NCI-H446 (cell line): ENCODE measurements at regions not wholly inside any gene's neighbourhood (a gene's known extent, or its start where the extent isn't known, plus 50 kb on each side); places are given as distances from the start of the nearest gene placed in this dataset.

ENCODE experiments used
- DNase-seq, 2 experiments: peaks; one replicate each; lab custom pipeline; 2025; lab: John Stamatoyannopoulos, UW

DNA sequence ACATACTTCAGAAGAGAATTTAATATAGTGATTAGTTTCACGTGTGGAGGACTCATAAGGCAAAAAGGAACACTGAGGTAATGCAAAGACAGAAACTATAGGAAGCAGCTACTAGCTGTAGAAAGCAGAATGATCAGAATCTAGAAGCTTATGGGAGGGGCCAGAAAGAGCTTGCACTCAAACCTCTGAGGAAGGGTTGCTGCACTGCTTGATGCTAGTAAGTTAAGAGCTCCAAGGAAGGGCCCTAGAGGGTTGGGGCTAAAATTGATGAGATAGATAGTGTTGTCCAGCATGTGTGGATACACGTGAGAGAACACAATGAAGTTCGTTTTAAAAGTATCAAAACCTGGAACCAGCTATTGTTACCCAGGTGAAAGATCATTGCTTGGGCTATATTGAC is 311.1 kb downstream of the SLC6A15 start:
- DNase-seq: no peak

DNA sequence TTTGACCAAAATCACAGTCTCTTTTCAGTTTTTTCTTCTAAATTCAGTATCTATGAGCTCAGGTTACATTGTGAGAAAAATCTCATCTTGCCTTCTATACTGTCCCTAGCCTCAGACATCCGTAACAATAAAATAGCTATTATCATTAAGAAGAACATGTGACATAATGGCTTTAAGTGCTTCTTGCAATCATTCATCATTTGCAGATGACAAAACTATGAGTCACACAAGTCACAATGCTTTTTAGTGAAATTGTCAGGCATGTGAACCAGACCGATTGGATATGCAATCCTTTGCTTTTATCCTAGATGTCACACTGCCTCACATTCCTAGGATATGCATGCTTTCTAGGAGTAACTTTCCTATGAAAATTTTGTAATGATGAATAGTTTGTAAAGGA is 313.1 kb downstream of the SLC6A15 start:
- DNase-seq: no peak

DNA sequence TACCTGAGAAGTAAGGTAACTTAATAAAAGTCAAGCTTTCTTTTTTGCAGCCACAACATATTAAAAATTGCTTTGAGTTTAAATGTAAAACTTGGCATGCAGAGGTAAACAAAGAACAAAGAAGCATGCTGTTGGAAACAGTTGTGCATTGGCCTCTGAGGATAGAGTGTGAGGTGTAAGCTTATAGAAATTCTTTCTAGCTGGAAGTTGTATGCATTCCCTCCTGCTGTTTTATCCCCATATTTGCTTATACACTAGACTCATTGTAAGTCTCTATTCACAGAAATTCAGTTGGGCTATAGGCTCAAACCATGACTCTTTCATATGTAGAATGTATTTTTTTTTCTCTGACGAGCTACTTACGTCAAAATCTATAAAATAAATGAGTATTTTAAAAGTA is 316.3 kb downstream of the SLC6A15 start:
- DNase-seq: no peak

DNA sequence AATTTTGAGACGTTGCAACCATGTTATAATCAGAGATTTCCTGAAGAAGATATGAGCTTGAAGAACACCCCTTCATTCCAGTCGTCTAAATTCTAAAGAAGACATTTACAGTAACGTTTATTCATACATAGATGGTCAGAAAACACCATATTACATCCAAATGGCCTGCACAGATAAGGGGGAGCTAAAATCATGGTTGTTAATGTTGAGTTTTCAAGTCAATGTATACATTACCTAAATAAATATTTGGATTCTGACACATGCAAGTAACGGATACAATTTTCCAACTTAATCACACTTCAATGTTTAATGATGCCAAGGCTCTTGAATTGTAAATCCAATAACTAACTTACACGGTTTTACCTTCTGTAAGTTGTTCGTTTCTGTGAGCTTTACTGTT is 318.4 kb downstream of the SLC6A15 start:
- DNase-seq: no peak

DNA sequence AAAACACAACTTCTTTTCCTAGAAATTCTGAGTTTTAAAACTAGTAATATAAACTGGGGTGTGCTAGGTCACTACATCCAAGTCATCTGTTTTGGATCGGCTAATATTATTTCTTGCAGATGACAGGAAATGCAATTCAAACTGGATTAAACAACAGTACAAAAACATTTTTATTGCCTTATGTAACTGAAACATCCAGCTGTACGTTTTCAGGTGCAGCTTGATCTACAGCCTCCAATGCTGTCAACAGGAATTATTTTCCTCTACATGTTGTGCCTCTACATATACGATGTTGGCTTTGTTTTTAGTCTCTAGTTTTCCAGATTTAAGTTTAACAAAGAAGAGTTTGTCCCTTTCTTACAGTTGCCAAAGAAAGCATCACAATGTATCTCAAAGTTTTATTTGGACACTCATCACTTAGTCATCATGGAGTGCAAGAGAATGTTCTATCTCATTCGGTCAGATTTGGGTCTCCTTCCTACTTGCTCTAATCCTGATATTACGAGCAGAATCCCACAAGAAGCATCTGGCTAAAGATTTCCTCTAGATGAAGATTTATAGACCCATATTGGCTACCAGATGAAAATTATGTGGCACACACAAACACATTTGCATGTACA is 326.7 kb downstream of the SLC6A15 start:
- DNase-seq: no peak

DNA sequence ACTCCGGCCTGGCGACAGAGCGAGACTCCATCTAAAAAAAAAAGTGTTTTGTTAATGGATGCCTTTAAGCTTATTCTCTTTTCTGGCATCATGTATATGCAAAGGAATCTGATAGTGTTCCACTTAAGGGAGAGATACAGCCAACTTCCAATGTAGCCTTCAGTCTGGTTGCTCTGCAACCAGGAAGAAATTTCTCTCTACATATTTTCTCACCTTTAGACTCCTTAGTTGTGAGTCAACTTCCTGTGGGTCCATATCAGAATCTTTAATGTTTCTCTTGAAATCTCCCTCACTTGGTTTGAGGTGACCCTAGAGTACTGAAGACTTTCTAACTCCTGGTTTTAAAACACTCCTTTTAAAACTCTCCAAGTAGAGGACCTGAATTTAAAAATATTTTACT is 340.4 kb downstream of the SLC6A15 start:
- DNase-seq: no peak

DNA sequence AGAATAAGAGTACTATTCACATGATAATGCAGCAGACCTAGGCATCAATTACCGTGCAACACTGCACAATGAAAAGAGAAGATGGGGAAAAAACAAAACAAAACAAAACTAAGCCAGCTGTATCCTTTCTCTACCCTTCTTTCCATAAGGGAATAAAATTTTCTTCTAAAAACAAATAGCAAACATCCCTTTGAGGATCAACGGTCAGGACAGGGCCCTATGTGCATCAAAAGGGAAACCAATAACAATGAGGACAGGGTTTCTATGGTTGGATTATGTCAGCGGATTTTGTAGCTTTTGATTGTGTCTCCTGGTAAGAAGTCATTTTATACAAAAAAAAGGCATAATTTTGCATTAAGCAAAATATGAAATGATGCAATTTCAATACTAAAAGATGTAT is 350.3 kb downstream of the SLC6A15 start:
- DNase-seq: no peak

DNA sequence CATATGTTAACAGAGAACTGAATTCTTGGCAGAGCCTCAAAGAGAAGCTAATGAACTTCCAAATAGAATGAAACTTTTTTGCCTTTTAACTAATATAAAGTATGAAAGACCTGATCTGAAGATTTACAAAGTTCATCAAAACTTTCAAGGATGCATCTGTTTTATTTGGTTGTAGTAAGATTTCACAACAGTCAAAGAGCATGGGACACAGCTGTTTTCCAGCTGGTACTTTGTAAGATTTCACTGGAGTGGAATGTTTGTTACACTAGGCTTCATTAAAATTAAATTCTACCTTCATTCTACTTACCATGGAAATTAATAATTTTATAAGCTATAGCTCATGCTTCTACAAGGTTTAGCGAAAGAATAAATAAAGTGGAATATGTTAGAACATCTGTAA is 351.2 kb downstream of the SLC6A15 start:
- DNase-seq: no peak

DNA sequence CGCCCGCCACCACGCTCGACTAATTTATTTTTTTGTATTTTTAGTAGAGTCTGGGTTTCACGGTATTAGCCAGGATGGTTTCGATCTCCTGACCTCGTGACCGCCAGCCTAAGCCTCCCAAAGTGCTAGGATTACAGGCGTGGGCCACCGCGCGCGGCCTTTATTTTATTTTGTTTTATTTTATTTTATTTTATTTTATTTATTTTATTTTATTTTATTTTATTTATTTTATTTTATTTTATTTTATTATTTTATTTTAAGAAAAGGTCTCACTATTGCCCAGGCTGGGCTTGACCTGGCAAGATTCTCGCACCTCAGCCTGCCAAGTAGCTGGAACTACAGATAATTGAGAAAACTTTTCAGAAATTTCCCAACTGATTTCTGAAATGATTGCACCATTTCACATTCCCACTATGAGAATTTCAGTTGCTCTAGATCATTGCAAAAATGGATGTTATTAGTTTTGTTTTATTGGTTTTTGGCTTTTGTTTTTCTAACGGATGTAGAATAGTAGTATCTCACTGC is 358.3 kb downstream of the SLC6A15 start:
- DNase-seq: no peak

DNA sequence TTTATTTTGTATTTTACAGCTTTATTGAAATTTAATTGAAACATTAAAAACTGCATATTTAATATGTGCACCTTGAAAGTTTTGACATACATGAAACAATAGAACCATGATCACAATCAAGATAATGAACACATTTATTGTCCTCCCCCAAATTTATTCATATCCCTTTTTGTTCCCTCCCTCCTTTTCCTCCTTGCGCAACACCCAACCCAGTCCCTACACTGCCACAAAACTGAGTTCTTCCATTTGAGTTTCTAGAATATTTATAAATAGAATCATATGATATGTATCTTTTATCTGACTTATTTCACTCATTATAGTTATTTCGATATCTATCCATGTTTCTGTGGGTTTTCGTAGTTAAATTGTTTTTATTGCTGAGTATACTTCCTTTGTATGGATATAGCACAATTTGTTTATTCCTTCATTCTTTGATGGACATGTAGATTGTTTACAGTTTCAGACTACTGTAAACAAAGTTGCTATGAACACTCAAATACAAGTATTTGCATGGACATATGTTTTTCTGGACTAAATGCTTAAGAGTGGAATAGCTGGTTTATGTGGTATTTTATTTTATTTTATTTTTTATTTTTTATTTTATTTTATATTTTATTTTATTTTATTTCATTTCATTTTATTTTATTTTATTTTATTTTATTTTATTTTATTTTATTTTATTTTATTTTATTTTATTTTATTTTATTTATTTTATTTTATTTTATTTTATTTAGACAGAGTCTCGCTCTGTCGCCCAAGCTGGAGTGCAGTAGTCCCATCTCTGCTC is 359.1 kb downstream of the SLC6A15 start:
- DNase-seq: no peak

DNA sequence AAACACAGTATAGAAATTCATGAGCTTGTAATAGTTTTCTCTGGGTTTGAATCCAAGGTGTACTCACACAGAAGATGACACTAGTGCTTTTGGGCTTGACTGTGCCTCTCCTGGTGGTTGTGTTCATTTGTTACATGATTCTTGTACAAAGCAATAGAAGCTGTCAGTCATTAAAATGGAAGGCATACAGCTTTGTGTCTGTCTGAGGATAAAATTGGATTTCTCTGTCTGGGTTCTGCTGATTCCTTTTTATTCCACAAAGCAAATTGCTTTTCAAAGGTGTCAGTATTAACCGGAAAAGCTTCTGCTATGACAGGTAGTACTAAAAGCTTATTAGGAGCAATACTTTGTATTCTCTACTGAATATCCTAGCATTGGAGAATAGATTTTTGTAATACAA is 361.2 kb downstream of the SLC6A15 start:
- DNase-seq: no peak

DNA sequence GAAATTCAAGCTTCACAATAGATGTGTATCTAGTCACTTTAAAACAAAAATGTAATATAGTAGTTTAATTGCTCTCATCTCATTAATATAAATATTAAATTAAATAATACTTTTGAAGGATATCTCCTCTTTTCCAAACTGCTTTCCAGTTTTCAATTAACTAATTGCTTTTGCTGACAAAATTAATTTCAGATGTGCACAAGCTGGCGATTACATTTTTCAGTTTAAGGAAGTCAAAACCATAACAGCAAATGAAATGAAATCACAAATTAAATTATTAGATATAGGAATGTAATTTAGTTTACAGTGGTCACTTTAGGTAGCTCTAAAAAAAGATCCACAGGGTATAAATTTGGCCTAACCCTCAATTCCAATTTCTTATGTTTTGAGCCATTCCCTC is 362.1 kb downstream of the SLC6A15 start:
- DNase-seq: no peak

DNA sequence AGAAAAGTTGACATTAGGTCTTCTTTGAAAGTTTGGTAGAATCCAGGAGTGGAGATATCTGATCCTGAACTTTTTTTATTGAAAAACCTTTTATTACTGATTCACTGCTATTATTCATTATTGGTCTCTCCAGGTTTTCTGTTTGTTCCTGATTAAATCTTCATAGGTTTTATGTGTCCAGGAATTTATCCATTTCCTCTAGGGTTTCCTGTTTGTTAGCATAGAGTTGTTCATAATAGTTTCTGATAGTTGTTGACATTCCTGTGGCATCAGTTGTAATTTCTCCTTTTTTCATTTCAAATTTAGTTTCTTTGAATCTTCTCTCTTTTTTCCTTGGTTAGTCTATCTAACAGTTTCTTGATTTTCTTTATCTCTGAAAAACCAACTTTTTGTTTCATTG is 370.3 kb downstream of the SLC6A15 start:
- no peak for DNase-seq

DNA sequence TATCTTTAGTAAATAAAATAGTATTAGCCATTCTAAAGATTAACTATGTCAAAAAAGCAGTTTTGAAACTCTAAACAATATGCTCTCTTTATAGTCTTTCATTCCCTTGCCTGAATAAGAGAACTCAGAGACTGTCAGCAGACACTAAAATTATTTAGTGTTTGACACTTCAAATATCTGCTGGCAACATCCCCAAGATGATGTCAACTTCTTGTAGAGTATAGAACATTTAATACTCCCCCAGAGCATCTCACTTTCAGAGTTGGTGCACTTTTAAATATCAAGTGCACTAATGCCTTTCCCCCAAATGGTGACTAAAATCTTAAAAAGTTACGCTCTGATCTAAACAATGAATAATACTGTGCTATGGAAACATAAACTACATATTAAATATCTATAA is 374.9 kb downstream of the SLC6A15 start:
- DNase-seq: no peak

DNA sequence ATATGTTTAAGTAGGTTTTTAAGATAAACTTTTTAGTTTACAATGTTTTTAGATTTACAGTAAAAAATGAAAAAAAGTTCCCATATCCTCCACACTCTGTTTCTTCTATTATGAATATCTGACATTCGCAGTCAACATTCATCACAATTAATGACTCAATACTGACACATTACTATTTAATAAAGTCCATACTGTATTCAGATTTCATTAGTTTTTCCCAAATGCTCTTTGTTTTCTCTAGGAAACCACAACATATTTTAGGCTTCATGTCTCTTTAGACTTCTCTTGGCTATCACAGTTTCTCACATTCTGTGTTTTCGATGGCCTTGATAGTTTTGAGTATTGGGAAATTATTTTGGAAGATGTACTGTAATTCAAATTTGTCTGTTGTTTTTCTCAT is 399.8 kb downstream of the SLC6A15 start:
- DNase-seq: no peak

DNA sequence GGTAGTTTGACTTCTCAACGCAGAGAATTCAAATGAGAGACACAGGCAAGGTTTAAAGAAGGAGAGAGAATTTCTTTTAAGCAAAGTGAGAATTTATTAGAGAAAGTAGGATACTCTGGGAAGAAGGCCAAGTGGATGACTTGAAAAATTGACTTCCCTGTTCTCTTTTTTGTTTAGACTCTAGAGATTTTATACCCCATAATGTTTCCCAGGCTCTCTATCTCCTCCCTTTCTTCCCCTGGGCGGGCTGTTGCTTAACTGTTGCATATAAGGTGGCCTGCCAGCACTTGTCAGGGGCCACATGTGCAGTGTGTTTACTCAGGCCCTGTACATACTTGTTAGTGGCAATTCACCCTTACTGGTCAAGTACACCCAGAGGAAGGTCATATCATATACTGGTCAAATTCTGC is 403.7 kb downstream of the SLC6A15 start:
- peak; percentile 63 to 70 for DNase-seq

DNA sequence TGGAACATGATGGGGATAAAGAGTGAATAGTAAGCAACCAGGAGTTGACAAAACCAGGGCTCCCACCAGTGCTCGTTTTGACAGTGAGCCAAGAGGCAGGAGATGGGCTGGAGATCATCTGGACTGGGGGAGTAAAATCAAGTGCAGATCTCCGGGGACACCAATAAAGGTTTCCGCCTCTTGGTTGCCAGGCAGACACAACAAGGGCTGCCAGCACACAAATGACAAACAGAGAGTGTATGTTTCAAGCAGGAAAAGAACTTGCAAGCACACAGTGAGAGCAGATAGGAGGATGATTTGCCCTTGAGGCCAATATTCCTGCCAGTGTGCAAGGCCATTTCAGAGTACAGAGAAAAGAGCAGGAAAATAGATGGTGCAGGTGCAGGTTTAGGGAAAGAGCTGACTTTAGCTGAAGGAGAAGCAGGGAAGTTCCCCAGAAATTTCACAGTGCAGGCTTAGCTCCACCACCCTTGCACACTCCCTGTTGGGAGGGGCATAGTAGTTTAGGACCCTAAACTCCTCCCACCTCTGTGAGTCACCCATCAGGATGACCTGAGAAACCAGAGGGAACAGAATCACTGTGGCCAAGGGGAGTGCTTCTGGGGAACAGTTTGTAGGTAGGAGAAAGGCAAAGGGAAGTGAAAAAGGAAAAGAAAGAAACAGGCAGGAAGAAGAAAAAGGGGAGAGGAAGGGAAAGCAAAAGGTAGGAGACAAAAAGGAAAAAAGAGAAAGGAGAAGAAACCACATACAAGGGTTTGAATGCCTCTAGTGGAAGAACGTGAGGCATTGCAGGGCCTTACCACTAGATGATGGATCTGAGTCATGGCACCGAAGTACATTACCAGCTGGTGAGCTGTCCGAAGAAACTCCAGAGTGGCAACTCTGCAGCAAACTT is 404.4 kb downstream of the SLC6A15 start:
- DNase-seq: peak; percentile 74 to 85

DNA sequence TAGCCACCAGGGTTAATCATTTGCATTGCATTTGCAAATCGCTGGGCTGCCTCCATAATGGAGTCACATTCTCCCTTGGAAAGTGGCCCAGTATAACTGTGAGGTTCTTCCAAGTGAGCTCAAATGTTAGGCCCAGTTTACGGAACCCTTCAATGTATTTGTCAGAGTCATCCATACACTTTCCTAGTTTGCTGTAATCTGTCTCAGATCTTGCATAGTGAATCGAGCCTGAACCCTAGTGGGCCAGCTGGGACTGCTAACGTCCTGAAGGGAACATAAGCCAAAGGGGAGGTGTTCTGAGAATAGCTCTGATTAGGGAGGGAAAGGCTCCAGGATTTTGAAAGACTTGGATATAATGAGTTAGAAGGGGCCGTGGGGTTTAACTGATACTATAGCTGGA is 406.3 kb downstream of the SLC6A15 start:
- peak in 1 of 2 experiments; percentile 26 for DNase-seq

DNA sequence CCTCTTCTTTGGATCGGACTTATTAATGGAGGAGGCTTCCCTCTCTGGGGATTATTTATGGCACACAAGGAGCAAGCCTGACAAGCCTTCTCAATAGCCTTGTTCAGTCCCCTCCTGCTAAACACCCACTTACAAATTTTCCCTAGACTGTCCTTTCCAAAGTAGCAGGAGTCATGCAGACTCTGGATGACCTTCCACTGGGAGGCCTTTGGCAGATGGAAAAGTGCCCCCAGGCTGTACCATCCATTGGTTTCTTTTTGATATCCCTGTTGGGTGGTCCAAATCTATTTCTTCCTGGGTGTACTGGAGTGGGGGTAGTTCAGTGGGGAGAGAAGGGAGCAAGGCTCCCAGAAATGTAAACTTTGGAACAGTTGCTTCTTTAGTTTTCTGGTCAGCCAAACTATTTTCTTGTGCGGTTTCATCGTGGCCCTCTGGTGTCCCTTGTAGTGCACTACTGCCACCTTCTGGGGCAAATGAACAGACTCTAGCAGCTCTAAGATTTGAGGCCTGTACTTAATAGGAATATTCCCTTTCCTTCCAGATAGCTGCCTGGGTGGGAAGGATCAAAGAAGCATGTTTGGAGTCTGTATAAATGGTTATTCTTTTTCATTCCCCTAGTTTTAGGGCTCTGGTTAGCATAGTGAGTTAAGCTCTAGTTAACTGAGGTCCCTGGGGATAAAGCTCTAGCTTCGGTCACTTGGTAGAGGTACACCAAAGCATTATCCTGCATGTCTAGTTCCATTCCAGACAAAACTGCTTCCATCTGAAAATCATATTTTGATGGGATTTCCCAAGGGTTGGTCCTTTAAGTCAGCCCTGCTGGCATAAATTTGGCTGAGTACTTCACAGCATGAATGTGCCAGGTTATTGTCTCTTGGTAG is 409.5 kb downstream of the SLC6A15 start:
- peak; percentile 35 to 71 for DNase-seq

DNA sequence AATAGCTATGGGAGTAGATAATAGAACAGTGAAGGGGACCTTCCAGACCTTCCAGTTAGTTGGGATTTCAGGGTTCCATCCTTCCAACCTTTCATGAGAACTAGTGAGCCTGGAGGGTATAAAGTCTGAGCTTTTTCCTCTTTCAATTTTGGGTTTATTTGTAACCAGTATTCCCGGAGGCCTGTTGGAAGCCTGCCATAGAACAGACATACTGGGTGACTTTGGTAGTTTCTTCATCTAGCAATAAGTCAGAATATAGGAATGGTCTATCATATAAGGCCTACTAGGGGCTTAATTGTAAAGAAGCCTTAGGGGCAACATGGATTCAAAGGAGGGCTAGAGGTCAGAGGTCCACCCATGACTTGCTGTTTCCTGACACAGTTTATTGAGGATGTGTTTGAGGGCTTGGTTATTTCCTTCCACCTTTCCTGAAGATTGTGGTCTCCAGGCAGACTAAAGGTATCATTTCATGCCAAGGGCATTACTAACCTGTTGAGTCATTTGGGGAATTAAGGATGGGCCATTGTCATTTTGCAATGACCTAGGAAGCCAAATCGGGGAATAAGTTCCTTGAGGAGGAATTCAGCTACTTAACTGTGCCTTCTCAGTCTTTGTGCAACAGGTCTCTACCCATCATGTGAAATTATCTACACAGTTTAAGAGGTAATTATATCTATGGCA is 410.3 kb downstream of the SLC6A15 start:
- DNase-seq: no peak

DNA sequence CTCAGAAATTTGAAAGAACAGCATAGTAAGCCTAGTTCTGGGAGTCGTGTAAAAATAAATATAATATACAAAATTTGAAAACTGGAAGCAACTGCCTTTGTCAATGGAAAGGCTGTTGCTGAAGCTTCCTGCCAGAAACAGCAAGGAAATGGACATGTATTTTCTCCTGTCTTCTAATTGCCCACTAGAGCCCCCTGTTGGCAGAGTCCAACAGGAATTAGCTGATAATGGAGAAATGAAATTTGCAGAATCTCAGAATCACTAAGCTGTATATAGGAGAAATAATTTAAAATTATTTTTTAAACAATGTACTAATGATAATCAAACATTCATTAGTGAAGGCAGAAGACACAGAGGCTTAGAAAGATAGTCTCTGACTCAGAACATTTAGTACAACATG is 414.8 kb downstream of the SLC6A15 start:
- peak in 1 of 2 experiments; percentile 17 for DNase-seq
